ENCODE measurements at regions not wholly inside any gene's neighbourhood (a gene's known extent, or its start where the extent isn't known, plus 50 kb on each side); places are given as distances from the start of the nearest gene placed in this dataset.
A peak's percentile ranks its signal among the peaks of the same experiment; 100 is the strongest.

DNA sequence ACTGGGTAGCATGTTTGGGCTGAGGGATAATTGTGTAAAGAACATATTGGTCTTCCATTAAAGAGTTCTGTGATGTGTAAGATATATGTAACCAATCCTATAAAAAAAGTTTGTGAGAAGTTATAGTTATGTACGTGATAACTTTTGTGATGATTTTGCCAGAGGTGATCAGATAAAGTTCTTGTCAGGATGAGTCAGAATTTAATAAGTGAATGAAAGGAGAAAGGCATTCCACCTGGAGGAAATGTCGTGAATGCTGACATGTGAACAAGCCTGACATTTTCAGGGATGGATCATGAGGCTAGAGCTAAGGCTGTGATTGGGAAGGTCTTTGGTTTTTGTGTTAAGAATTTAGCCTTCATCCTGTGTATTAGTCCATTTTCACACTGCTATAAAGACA is 241.5 kb downstream of the SNAPC1 start:
- H3K9me1 ChIP-seq (ENCODE audit: control insufficient read depth, extremely low read depth, insufficient read depth, low read length): no peaks in the 10 kb centered on the region
- no peaks in the 10 kb centered on the region for H3K79me2 ChIP-seq (ENCODE audit: control insufficient read depth, insufficient read depth, low read length)
- dilution Hi-C loops (cut with MboI; ENCODE audit: extremely low pct_ligation_motif_present, low sequenced_read_pairs): no loop called here
- no peak overlapping the region for H3K9ac ChIP-seq (ENCODE audit: control insufficient read depth, extremely low read depth, insufficient read depth, low read length)
- DNase-seq (ENCODE audit: low read depth, low spot score) (no peak), FAIRE-seq (peak; percentile 59)
- H3K4me1 ChIP-seq (ENCODE audit: control insufficient read depth, extremely low read depth, insufficient read depth, low read length): peaks cover 19% of the 10 kb centered on the region
- no peaks in the 10 kb centered on the region for H4K20me1 ChIP-seq (ENCODE audit: control insufficient read depth, extremely low read depth, insufficient read depth, low read length)
- H3K9me3 ChIP-seq (ENCODE audit: control insufficient read depth, low read depth, low read length): peaks cover 3% of the 10 kb centered on the region
- H3K27ac ChIP-seq (ENCODE audit: control insufficient read depth, insufficient read depth, low read length): no peak overlapping the region
- no peaks in the 10 kb centered on the region for H3K36me3 ChIP-seq (ENCODE audit: control insufficient read depth in 2 of 2, extremely low read depth in 1 of 2, insufficient read depth in 2 of 2, low read length in 2 of 2)
- TF ChIP-seq EZH2 (IDR thresholded peaks at IDR 0.05; ENCODE audit: low read length): no peak
- TF ChIP-seq, protein P1, sequence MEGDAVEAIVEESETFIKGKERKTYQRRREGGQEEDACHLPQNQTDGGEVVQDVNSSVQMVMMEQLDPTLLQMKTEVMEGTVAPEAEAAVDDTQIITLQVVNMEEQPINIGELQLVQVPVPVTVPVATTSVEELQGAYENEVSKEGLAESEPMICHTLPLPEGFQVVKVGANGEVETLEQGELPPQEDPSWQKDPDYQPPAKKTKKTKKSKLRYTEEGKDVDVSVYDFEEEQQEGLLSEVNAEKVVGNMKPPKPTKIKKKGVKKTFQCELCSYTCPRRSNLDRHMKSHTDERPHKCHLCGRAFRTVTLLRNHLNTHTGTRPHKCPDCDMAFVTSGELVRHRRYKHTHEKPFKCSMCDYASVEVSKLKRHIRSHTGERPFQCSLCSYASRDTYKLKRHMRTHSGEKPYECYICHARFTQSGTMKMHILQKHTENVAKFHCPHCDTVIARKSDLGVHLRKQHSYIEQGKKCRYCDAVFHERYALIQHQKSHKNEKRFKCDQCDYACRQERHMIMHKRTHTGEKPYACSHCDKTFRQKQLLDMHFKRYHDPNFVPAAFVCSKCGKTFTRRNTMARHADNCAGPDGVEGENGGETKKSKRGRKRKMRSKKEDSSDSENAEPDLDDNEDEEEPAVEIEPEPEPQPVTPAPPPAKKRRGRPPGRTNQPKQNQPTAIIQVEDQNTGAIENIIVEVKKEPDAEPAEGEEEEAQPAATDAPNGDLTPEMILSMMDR (optimal IDR thresholded peaks at IDR 0.05 in 1 of 3, IDR thresholded peaks at IDR 0.05 in 1 of 3, conservative IDR thresholded peaks at IDR 0.05 in 1 of 3; ENCODE audit: extremely low read depth in 1 of 3, insufficient read depth in 2 of 3, low read length in 3 of 3): no peak
- no peak overlapping the region for H2AFZ ChIP-seq (ENCODE audit: control insufficient read depth, low read length)
- no peaks in the 10 kb centered on the region for H3K27me3 ChIP-seq (ENCODE audit: control insufficient read depth, extremely low read depth, insufficient read depth, low read length)
- peak overlapping the region; percentile 6 for H3K4me2 ChIP-seq (ENCODE audit: control insufficient read depth, extremely low read depth, insufficient read depth, low read depth, low read length)
- H3K4me3 ChIP-seq (ENCODE audit: control insufficient read depth in 2 of 3, extremely low read depth in 1 of 3, insufficient read depth in 2 of 3, low read depth in 1 of 3, low read length in 3 of 3): no peak overlapping the region

DNA sequence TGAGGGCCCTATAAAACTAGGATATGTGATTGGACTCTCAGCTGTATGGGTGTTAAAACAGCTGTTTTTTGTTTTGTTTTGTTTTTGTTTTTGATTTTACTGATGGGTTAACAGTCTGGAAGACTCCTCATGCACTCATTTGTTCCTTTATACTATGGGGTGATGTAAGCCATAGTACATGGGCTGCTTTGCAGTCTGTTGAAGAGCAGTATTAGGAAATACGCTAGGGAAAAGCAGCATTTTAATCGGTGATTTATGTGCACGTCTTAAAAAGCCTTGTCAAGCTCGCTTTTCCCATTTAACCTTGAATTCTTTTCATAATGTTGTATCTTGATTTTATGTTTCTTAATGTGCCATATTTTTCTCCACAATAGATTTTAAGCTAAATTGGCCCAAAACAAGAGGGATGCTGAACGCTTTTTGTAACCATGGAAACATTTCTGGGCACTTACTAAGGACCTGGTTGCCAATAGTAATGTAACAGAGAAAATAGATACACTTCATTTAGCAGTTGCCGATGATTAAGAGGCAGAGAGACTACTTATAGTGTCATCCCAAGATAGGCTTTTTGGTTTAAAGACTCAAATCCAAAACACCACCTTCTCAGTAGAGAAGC is 244.0 kb downstream of the SNAPC1 start:
- H3K4me2 ChIP-seq (ENCODE audit: control insufficient read depth, extremely low read depth, insufficient read depth, low read depth, low read length): no peak overlapping the region
- H3K4me1 ChIP-seq (ENCODE audit: control insufficient read depth, extremely low read depth, insufficient read depth, low read length): peaks cover 19% of the 10 kb centered on the region
- no peak overlapping the region for H3K9ac ChIP-seq (ENCODE audit: control insufficient read depth, extremely low read depth, insufficient read depth, low read length)
- peaks cover 3% of the 10 kb centered on the region for H3K9me3 ChIP-seq (ENCODE audit: control insufficient read depth, low read depth, low read length)
- DNase-seq (ENCODE audit: low read depth, low spot score) (no peak), FAIRE-seq (no peak)
- no peak overlapping the region for H2AFZ ChIP-seq (ENCODE audit: control insufficient read depth, low read length)
- H4K20me1 ChIP-seq (ENCODE audit: control insufficient read depth, extremely low read depth, insufficient read depth, low read length): no peaks in the 10 kb centered on the region
- dilution Hi-C loops (cut with MboI; ENCODE audit: extremely low pct_ligation_motif_present, low sequenced_read_pairs): no loop called here
- H3K27ac ChIP-seq (ENCODE audit: control insufficient read depth, insufficient read depth, low read length): no peak overlapping the region
- no peaks in the 10 kb centered on the region for H3K79me2 ChIP-seq (ENCODE audit: control insufficient read depth, insufficient read depth, low read length)
- H3K27me3 ChIP-seq (ENCODE audit: control insufficient read depth, extremely low read depth, insufficient read depth, low read length): no peaks in the 10 kb centered on the region
- H3K9me1 ChIP-seq (ENCODE audit: control insufficient read depth, extremely low read depth, insufficient read depth, low read length): no peaks in the 10 kb centered on the region
- no peak overlapping the region for H3K4me3 ChIP-seq (ENCODE audit: control insufficient read depth in 2 of 3, extremely low read depth in 1 of 3, insufficient read depth in 2 of 3, low read depth in 1 of 3, low read length in 3 of 3)
- H3K36me3 ChIP-seq (ENCODE audit: control insufficient read depth in 2 of 2, extremely low read depth in 1 of 2, insufficient read depth in 2 of 2, low read length in 2 of 2): no peaks in the 10 kb centered on the region
- TF ChIP-seq EZH2 (IDR thresholded peaks at IDR 0.05; ENCODE audit: low read length): no peak
- TF ChIP-seq, protein P1 (optimal IDR thresholded peaks at IDR 0.05 in 1 of 3, IDR thresholded peaks at IDR 0.05 in 1 of 3, conservative IDR thresholded peaks at IDR 0.05 in 1 of 3; ENCODE audit: extremely low read depth in 1 of 3, insufficient read depth in 2 of 3, low read length in 3 of 3): no peak

Measured in keratinocyte (primary cell).